ENCODE measurements at regions not wholly inside any gene's neighbourhood (a gene's known extent, or its start where the extent isn't known, plus 50 kb on each side); places are given as distances from the start of the nearest gene placed in this dataset.
A peak's percentile ranks its signal among the peaks of the same experiment; 100 is the strongest.

GRCh38 chr10:10870523-10871241 is 147.0 kb upstream of the CELF2 start:
- no peak for DNase-seq

- no peak for DNase-seq
These were observed 146.3 kb upstream of the CELF2 start for GRCh38 chr10:10871352-10871751.

GRCh38 chr10:10872035-10872673 is 145.5 kb upstream of the CELF2 start:
- DNase-seq = no peak

DNA sequence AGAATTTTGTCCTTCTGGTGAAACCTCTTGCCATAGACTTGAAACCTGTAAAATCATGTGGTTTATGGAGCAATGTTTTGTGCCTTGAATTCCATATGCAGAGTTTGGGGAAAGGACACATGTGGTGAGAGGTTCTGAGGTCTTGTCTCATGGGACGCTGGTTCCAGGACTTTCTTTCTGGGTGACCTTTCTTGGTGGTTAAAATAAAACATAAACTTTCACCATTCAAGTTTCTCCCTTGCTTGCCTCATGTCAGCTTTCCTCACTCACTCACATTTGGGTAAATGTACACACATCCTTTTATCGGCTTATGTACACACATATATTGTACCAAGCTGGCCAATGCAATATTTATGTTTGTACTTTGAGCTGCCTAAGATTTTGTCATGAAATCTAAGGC is 144.9 kb upstream of the CELF2 start:
- no peak for DNase-seq

DNA sequence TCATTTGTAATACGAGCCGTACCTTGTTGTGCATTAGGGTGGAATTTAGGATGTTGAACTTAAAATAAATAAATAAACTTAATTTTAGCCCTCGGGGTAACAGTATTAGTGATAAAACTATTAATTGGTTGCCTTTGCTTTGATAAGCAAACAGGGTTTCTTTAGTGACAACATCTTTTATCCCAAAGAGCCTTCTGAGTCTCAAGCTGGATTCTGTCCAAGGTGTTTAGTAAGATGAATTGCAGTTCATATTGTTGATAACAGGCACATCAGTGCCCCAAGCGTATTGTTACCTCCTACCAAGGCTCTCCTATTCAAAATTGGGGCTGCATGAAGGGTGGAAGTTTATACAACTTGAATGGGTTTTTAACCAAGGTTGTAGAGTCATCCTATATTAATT is 144.4 kb upstream of the CELF2 start:
- no peak for DNase-seq

GRCh38 chr10:10873915-10874314 is 143.8 kb upstream of the CELF2 start:
- no peak for DNase-seq

- no peak for DNase-seq
These were observed 138.7 kb upstream of the CELF2 start for GRCh38 chr10:10878963-10879362.

- no peak for DNase-seq
These were observed 136.4 kb upstream of the CELF2 start for GRCh38 chr10:10881117-10881813.

DNA sequence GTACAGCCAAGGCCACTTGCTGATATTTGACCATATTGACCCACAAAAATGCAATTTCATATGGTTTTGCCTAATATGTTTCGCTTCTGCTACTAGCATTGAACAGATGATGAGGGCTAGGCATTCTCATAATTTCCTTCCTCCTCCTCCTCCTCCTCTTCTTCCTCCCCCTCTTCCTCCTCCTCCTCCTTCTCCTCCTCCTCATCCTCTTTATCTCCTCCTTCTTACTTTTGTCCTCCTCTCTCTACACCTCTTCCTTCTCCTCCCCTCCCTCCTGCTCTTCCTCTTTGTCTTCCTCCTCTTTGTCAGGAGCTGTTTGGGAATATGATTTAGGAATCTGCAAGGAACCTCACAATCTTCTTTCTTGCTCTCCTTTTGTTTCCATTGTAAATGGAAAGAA is 133.9 kb upstream of the CELF2 start:
- no peak for DNase-seq

- no peak for DNase-seq
These were observed 130.7 kb upstream of the CELF2 start for GRCh38 chr10:10886861-10887531.

DNA sequence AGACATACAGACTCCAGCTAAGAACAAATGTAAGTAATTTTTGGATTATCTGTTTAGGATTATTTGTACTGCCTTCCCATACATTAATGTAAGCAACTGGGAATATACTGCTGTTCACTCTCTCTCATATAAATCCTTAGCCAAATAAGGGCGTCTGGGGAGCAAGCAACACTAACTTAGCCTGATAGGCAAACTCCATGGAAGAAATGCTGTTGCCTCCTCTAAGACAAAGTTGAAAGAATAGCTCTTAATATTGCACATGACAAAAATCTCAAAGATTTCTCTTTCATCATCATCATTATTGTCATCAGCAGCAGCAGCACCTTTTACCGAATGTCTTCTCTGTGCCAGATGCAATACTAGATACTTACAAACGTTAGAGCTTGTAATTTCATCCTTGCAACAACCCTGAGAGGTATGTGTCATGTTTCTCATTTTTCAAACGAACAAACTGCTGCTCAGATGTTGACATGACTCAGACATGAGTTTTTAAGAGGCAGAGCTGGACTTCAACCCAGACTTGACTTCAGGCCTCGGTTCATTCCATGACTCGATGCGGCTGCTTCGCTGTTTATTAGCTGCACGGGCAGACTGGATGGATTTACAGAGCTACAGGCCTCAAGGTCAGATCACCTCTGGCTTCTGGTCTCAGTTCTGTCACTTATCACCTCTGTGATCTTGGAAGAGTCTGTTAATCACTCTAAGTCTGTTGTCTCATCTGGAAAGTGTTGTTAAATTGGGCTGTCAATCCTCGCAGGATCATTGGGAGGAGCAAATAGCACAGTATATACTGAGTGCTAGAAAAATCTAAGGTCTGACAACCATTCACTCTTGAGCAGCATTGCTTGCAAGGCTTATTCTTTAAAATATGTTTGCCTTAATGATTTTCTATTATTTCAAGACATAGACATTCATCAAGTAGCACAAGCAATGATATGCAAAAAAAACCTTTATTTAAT is 126.3 kb upstream of the CELF2 start:
- DNase-seq = no peak

GRCh38 chr10:10892290-10892875 is 125.3 kb upstream of the CELF2 start:
- no peak for DNase-seq

DNA sequence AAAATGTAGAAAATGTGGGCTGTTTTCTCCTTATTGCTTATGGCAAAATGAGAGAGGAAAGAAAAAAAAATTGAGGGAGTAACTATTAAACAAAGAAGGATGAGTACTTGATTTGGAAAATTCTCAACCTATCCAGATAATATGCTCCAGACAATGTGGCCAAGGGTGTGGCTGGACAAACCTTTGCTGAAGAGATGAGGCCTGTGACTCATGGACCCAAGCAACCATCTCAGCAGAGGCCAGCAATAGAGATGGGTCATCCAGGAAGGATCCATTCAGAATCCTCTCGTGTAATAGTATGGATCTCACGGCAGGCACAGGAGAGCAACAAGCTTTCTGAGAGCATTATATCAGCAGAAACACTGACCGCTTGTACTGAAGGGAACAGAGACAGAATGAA is 120.3 kb upstream of the CELF2 start:
- DNase-seq = no peak

DNA sequence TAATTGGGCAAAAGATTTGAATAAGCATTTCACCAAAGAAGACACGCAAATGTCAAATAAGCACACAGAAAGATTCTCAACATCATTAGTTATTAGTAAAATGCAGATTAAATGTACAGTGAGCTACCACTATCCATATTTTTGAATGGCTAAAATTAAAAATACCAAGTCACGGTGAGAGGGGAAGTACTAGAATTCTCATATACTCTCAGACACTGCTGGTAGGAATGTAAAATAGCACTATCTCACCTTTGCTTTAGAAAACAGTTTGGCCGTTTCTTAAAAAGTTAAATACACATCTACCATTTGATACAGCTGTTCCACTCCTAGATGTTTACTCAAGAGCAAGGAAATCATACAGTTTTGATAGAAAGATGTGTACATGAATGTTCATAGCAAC is 115.8 kb upstream of the CELF2 start:
- no peak for DNase-seq

- DNase-seq = no peak
These were observed 114.7 kb upstream of the CELF2 start for GRCh38 chr10:10902951-10903350.

GRCh38 chr10:10903620-10904019 is 114.1 kb upstream of the CELF2 start:
- peak; percentile 3 for DNase-seq

DNA sequence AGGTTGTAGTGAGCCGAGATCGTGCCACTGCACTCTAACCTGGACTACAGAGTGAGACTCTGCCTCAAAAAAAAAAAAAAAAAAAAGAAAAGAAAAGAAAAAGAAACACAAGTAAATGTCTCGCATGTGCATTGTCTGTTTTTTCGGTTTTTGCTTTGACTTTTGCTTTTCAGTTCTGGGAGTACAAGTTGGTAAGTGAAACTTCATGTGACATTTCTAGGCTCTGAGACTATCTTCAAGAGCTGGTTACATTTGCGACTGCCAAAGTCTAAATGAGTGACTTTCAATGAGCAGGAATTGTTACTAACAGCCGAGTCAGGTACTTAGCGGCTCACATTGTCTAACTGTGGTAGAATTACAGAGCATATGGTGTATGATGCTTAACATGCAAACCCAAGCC is 107.0 kb upstream of the CELF2 start:
- DNase-seq = no peak

DNA sequence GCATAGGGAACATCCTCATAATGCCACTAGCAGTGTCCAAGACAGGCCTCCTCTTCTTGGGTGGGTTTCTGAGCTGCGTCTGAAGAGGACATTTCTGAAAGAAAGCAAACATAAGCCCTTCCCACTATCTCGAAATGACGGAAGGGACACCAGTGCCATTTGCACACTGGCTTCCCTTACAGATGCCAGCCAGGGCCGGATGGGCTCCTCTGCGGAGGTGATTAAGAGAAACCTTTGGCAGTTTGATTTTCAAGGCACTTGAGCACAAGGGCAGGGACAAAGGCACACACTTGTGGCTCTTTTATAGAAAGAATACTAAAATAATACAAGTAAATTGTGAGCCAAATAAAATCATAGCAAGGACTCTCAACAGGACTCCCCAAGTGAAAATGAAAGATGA is 106.6 kb upstream of the CELF2 start:
- DNase-seq = no peak

- no peak for DNase-seq
These were observed 106.2 kb upstream of the CELF2 start for GRCh38 chr10:10911471-10911921.

DNA sequence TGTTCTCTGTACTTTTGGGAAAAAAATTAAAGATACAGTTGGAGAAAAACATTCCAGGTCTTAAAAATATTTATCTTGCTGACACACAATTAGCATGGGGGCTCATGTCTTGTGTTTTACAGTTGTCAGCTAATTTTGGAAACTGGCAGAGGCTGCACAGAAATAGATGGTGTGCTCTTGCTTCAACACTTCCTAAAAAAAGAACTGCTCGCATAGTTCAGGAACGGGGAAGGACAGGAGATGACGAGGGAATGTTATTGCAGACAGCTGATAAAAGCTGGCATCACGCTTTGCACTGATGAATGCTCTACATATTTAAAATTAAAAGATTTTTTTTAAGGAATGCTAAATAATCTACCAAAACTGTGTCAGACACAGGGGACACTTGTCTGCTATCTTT is 103.5 kb upstream of the CELF2 start:
- no peak for DNase-seq

DNA sequence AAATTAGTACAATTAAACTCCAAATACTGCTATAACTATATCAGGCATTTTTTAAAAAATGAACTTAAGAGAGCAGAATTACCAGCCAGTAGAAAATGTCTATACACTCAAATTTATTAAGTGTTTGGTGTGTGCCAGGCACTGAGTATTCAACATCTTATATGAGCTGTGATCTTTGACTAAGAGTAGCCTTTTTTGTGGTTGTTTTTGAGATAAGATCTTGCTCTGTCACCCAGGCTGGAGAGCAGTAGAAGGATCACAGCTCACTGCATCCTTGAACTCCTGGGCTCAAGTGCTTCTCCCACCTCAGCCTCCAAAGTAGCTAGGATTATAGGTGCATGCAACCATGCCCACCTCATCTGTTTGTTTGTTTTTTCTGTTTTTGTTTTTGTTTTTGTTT is 102.5 kb upstream of the CELF2 start:
- DNase-seq = no peak

DNA sequence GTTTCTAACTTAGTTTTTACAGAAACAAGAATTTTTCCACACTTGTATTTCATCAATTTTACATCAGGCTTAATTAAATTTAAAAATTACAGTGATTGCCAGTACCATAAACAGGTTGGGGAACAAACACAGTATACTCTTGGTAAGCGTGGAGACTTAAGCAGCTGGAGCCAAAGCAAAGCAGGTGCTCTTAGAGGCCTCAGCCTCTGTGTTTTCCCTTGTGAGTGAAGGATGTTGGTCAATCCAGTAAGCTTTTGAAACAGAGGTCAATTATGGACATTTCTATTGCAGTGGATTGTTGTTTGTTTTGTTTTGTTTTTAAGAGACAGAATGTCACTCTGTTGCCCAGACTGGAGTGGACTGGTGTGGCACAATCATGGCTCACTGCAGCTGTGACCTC is 100.6 kb upstream of the CELF2 start:
- no peak for DNase-seq
